NB4 (cell line): ENCODE measurements at regions not wholly inside any gene's neighbourhood (a gene's known extent, or its start where the extent isn't known, plus 50 kb on each side); places are given as distances from the start of the nearest gene placed in this dataset.

Experiments
- DNase-seq: peaks from one replicate; pipeline ENCODE4 v3.0.0; 2010; ENCODE audit warnings: low read depth
- H3K4me3 ChIP-seq: one replicate; pipeline ENCODE4 v1.5.1; 2011; ENCODE audit warnings: mild to moderate bottlenecking, low read depth, low read length, moderate library complexity
- CTCF ChIP-seq: IDR thresholded peaks from one replicate; pipeline ENCODE4 v1.5.1; 2012; ENCODE audit warnings: low read depth, low read length
- MYC ChIP-seq: IDR thresholded peaks from 2 replicates; pipeline ENCODE4 v1.6.1; 2011; ENCODE audit warnings: low read depth, low read length
- POLR2A ChIP-seq: IDR thresholded peaks from 2 replicates; pipeline ENCODE4 v1.6.1; 2011; ENCODE audit warnings: mild to moderate bottlenecking; ENCODE audit not compliant: insufficient read length; ENCODE audit errors: extremely low read depth
- TF ChIP-seq, protein P1 (sequence below): IDR thresholded peaks from 2 replicates; pipeline ENCODE4 v1.6.1; 2011; ENCODE audit warnings: low read depth, low read length

DNA sequence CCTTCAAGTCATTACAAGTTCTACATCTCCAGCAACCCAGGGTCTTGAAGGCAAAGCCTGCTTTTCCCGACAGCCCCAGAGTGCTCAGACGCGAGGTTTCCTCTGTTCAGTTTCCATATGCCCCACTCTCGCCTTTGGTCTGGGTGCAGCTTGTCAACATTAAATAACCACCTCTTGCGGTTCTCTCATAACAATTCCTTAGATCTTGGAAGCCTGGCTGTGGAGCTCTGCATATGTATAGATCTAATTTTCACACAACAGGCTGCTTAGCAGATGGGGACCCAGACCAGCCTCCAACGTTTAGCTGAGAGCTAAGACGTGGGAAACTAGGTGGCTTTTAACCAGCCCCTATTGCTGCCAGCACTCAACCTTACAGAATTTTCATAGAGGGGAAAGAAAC is 295.5 kb downstream of the RPLP1 start:
- H3K4me3 ChIP-seq: no peak overlapping the region
- DNase-seq: no peak
- TF ChIP-seq, protein P1, sequence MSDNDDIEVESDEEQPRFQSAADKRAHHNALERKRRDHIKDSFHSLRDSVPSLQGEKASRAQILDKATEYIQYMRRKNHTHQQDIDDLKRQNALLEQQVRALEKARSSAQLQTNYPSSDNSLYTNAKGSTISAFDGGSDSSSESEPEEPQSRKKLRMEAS: no peak
- TF ChIP-seq CTCF (no peak), MYC (no peak), POLR2A (no peak)

DNA sequence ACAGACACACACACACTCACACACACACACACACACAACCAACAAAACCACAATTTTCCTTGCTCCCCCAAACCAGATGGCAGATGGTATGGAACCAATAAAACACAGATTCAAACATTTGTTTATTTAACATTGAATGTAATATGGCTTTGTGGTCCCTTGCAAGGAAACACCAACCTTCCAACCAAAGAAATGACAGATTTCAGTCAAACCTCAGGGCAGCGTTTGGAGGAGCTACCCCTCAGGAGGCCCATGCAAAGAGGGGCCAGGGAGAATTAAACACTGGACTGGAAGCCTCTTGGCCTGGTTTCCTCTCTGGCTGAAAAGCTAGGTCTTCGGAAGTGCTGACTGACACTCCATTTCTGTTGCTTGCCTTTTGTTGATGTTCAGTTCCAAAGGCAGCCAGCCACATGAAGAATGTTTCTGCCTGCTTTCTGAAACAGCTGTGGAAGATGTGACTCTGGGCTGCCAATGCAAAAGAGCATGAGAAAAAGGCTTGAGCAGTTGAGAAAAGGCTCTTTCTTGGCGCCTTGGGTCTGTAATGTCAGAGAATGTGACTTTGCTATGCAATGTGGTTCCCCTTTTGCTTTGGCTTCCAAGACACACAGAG is 296.1 kb downstream of the RPLP1 start:
- TF ChIP-seq, protein P1: no peak
- TF ChIP-seq MYC (no peak), CTCF (no peak), POLR2A (no peak)
- DNase-seq: no peak
- no peak overlapping the region for H3K4me3 ChIP-seq

DNA sequence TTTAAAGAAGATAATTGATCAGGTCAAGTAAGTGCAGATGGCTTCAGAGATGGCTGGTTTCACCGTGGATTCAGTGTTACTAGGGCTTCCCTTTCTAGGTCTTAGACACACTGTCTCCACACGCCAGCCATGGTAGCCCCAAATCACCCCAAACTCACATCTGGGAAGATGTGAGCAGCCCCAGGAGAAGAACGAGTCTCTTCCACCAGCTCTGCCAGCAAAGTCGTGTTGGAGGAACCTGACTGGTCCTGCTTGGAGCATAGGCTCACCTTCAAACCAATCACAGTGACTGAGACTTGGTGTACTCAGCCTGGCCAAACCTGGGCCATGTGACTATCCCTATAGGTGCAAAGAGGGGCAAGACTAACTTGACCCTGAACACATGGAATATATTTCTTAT is 296.7 kb downstream of the RPLP1 start:
- no peak overlapping the region for H3K4me3 ChIP-seq
- TF ChIP-seq, protein P1: no peak
- TF ChIP-seq MYC (no peak), CTCF (no peak)
- no peak for DNase-seq

GRCh38 chr15:69749797-69750196 is 297.2 kb downstream of the RPLP1 start:
- DNase-seq: peak; percentile 39
- no peak for TF ChIP-seq POLR2A

GRCh38 chr15:69750253-69750652 is 297.6 kb downstream of the RPLP1 start:
- TF ChIP-seq MYC: no peak
- TF ChIP-seq POLR2A: no peak
- TF ChIP-seq, protein P1: no peak
- no peak for TF ChIP-seq CTCF
- no peak overlapping the region for H3K4me3 ChIP-seq
- DNase-seq: no peak

More at GRCh38 chr15:69749797-69750196, 297.2 kb downstream of the RPLP1 start:
- H3K4me3 ChIP-seq: no peak overlapping the region

GRCh38 chr15:69751147-69751546 is 298.5 kb downstream of the RPLP1 start:
- H3K4me3 ChIP-seq: no peak overlapping the region
- DNase-seq: no peak
- TF ChIP-seq POLR2A (no peak), CTCF (no peak), MYC (no peak)
- TF ChIP-seq, protein P1: no peak
